T-cell (primary cell): ENCODE measurements at regions not wholly inside any gene's neighbourhood (a gene's known extent, or its start where the extent isn't known, plus 50 kb on each side); places are given as distances from the start of the nearest gene placed in this dataset.

Source experiments
- ATAC-seq, 4 experiments: fragments of 200-7000 bp in 3 of 4; fragments of 150-1000 bp in 1 of 4; cut with Tn5 transposase; replicated peaks in 1 of 4; 1 replicate in 3 of 4; 2 replicates in 1 of 4; pipeline ENCODE4 v1.10.0; 2021; ENCODE audit warnings: moderate library complexity in 3 of 4, mild to moderate bottlenecking in 2 of 4, moderate number of reproducible peaks in 1 of 4
- CTCF ChIA-PET, 2 donors: fragments of 300-600 bp; sonication (Branson Sonifier 250); formaldehyde crosslinking; loops; one replicate each; lab custom pipeline; 2022; ENCODE audit warnings: antibody characterized with exemption in 2 of 2; lab: Charles Lee
- POLR2A ChIA-PET, 2 donors: fragments of 300-600 bp; sonication (Branson Sonifier 250); formaldehyde crosslinking; loops; one replicate each; lab custom pipeline; 2022; ENCODE audit warnings: antibody characterized with exemption in 2 of 2; lab: Charles Lee
- DNase-seq, 35 experiments: peaks; one replicate each; pipeline versions ENCODE4 v3.0.0 to v3.0.0-alpha.2; 2013 to 2023
- H3K27ac ChIP-seq: one replicate; pipeline ENCODE4 v1.5.1; 2013; ENCODE audit warnings: low read length
- H3K27me3 ChIP-seq, 2 experiments: replicated peaks in 1 of 2; 1 replicate in 1 of 2; 2 replicates in 1 of 2; pipeline versions ENCODE4 v1.6.1 to v1.7.0; 2013; ENCODE audit warnings: low read length in 1 of 2, mixed read lengths in 1 of 2; ENCODE audit not compliant: control insufficient read depth in 2 of 2, insufficient read depth in 2 of 2; ENCODE audit errors: extremely low read depth in 1 of 2
- H3K36me3 ChIP-seq, 2 donors: 1 replicate in 1 of 2; 2 replicates in 1 of 2; pipeline versions ENCODE4 v1.6.1 to v1.7.0; 2013; ENCODE audit warnings: low read length in 1 of 2; ENCODE audit not compliant: control insufficient read depth in 2 of 2, insufficient read depth in 1 of 2; ENCODE audit errors: extremely low read depth in 1 of 2
- H3K4me1 ChIP-seq, 2 experiments: 1 replicate in 1 of 2; 2 replicates in 1 of 2; pipeline versions ENCODE4 v1.6.1 to v1.7.0; 2013; ENCODE audit warnings: low read length in 2 of 2, mixed read lengths in 1 of 2; ENCODE audit not compliant: insufficient read depth in 2 of 2, control insufficient read depth in 1 of 2; ENCODE audit errors: extremely low read depth in 1 of 2
- H3K4me3 ChIP-seq, 2 donors: 1 replicate in 1 of 2; 2 replicates in 1 of 2; pipeline versions ENCODE4 v1.5.1 to v1.7.0; 2013; ENCODE audit warnings: mild to moderate bottlenecking in 2 of 2, low read length in 1 of 2, moderate library complexity in 1 of 2; ENCODE audit not compliant: control insufficient read depth in 1 of 2; ENCODE audit errors: extremely low read depth in 1 of 2
- H3K9me3 ChIP-seq: 2 replicates; pipeline ENCODE4 v1.7.0; 2013
- H3K27ac Mint-ChIP-seq, 2 donors: one replicate each; pipeline ENCODE4 v1.8.0; 2020 to 2021; ENCODE audit warnings: mild to moderate bottlenecking in 2 of 2, mixed read lengths in 2 of 2
- H3K27me3 Mint-ChIP-seq, 2 donors: one replicate each; pipeline ENCODE4 v1.8.0; 2021 to 2022; ENCODE audit warnings: mixed read lengths in 2 of 2
- H3K36me3 Mint-ChIP-seq: one replicate; pipeline ENCODE4 v1.8.0; 2021; ENCODE audit warnings: mixed read lengths
- H3K4me1 Mint-ChIP-seq, 3 donors: one replicate each; pipeline ENCODE4 v1.8.0; 2020 to 2022; ENCODE audit warnings: mixed read lengths in 3 of 3, mild to moderate bottlenecking in 1 of 3
- H3K4me3 Mint-ChIP-seq, 3 donors: one replicate each; pipeline ENCODE4 v1.8.0; 2020 to 2022; ENCODE audit warnings: mild to moderate bottlenecking in 3 of 3, mixed read lengths in 3 of 3, moderate library complexity in 3 of 3
- H3K9me3 Mint-ChIP-seq, 3 donors: one replicate each; pipeline ENCODE4 v1.8.0; 2020 to 2022; ENCODE audit warnings: mixed read lengths in 3 of 3
- WGBS: methylation state at CpG from one replicate; pipeline ENCODE4 v1.1.5; 2013; ENCODE audit warnings: missing lambda C conversion rate; ENCODE audit not compliant: insufficient coverage; 5-methylcytosine and 5-hydroxymethylcytosine counted together

GRCh38 chr6:135740580-135740979 is 110.9 kb upstream of the PDE7B start:
- no CpG with 5 or more reads among the region's 1 CpG for WGBS
- H3K4me3 ChIP-seq, result no peak overlapping the region
- Mint-ChIP-seq H3K27me3 (peaks cover 0 to 2% of the 10 kb centered on the region in 2 donors), H3K27ac (no peak overlapping the region), H3K4me3 (no peak overlapping the region), H3K9me3 (peaks cover 0 to 3% (median 0%) of the 10 kb centered on the region in 3 donors), H3K4me1 (no peaks in the 10 kb centered on the region), H3K36me3 (no peaks in the 10 kb centered on the region)
- ChIA-PET POLR2A (interaction anchor here (0.5 to 0.6 kb wide), 4 partner anchors 23 to 1325 kb away, joined by 4 to 6 read pairs (median 5); no protein-coding TSS in a partner anchor), CTCF (interaction anchor here (0.6 to 1.3 kb wide), 4 partner anchors 169 to 1545 kb away, joined by 3 to 5 read pairs (median 4); no protein-coding TSS in a partner anchor)
- no peaks in the 10 kb centered on the region for H3K27me3 ChIP-seq
- ATAC-seq (no peak), DNase-seq (no peak)
- H3K4me1 ChIP-seq, result no peaks in the 10 kb centered on the region
- no peaks in the 10 kb centered on the region for H3K9me3 ChIP-seq
- no peak overlapping the region for H3K27ac ChIP-seq
- no peaks in the 10 kb centered on the region for H3K36me3 ChIP-seq

DNA sequence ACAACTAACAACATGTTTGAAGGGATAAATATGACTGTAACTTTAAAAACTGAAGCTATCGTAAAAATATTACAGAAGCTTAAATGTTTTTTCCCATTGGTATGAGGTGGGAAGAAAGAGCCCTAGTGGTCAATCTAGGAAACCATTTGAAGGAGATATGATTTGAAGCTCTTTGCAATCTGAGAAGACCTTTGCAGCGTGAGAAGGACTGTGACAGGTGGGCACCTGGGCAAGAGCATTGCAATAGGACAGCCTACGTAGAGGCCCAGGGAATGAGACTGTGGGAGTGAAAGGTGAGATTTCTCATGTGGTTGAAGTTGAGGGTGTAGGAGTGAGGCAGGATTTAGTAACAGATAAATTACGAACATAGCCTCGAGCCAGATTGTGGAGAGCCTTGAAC is 108.0 kb upstream of the PDE7B start:
- no peak for ATAC-seq
- no peaks in the 10 kb centered on the region for H3K9me3 ChIP-seq
- Mint-ChIP-seq H3K27me3 (peaks cover 0 to 2% of the 10 kb centered on the region in 2 donors), H3K27ac (no peak overlapping the region), H3K36me3 (no peaks in the 10 kb centered on the region), H3K9me3 (no peaks in the 10 kb centered on the region), H3K4me3 (no peak overlapping the region), H3K4me1 (no peaks in the 10 kb centered on the region)
- no peak overlapping the region for H3K4me3 ChIP-seq
- WGBS, result 55% methylated on average over 2 of the region's 5 CpGs
- H3K27me3 ChIP-seq, result no peaks in the 10 kb centered on the region
- ChIA-PET CTCF (interaction anchor here in 1 of 2 donors (0.6 to 1.0 kb wide), 2 partner anchors 25 to 123 kb away, joined by 3 read pairs; no protein-coding TSS in a partner anchor), POLR2A (no interaction called here)
- no peaks in the 10 kb centered on the region for H3K4me1 ChIP-seq
- DNase-seq, result no peak
- no peaks in the 10 kb centered on the region for H3K36me3 ChIP-seq
- no peak overlapping the region for H3K27ac ChIP-seq

GRCh38 chr6:135748189-135748588 is 103.3 kb upstream of the PDE7B start:
- H3K27me3 ChIP-seq, result no peaks in the 10 kb centered on the region
- POLR2A ChIA-PET, result no interaction called here
- no peaks in the 10 kb centered on the region for H3K4me1 Mint-ChIP-seq
- H3K9me3 ChIP-seq, result no peaks in the 10 kb centered on the region
- no peak for DNase-seq
- H3K27ac Mint-ChIP-seq, result no peak overlapping the region
- WGBS, result no CpG with 5 or more reads among the region's 3 CpGs
- H3K27me3 Mint-ChIP-seq, result peaks cover 0 to 2% of the 10 kb centered on the region in 2 donors
- H3K36me3 Mint-ChIP-seq, result no peaks in the 10 kb centered on the region
- H3K4me3 Mint-ChIP-seq, result no peak overlapping the region
- no peaks in the 10 kb centered on the region for H3K4me1 ChIP-seq
- H3K36me3 ChIP-seq, result no peaks in the 10 kb centered on the region
- ATAC-seq, result no peak
- no peak overlapping the region for H3K4me3 ChIP-seq
- no peak overlapping the region for H3K27ac ChIP-seq
- CTCF ChIA-PET, result no interaction called here
- no peaks in the 10 kb centered on the region for H3K9me3 Mint-ChIP-seq

DNA sequence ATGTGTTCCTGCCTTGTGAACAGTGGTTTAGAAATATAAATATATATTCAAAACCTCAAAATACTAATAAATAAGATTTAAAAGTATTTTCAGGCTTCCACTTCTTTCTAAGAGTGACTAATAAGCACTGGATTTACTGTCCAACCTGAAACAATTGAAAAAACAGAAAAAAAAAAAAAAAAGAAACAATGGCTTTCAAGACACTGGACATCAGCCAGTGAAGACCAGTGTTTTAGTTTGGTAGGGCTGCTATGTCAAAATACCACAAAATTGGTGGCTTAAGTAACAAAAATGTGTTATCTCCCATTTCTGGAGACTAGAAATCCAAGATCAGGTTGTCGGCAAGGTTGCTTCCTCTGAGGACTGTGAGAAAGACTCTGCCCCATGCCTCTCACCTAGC is 101.4 kb upstream of the PDE7B start:
- ATAC-seq (no peak), DNase-seq (no peak)
- no peak overlapping the region for H3K4me3 Mint-ChIP-seq

DNA sequence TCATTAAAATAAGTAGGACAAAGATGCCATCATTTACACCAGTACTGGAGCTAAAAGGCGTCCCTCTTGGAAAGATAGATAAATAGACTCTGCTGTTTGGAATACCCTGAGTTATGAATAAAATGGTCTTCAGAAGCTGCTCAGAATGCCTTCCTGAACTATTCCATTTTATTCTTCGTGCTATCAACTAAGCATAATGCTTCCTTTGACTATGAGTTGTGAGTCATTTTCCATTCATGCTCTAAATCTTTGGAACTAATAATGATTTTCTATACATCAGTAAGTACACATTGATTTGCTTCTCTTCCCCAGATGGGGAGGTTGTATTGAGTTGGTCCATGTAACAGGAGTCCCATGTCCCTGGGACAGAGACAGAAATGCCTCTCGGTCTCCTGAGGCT is 98.3 kb upstream of the PDE7B start:
- ChIA-PET POLR2A (interaction anchor here in 1 of 2 donors (0.6 kb wide), 1 partner anchor 382 kb away, joined by 3 read pairs; no protein-coding TSS in a partner anchor), CTCF (interaction anchor here in 1 of 2 donors (1.4 kb wide), 1 partner anchor 157 kb away, joined by 3 read pairs; no protein-coding TSS in a partner anchor)
- no peak overlapping the region for H3K4me3 ChIP-seq
- no peaks in the 10 kb centered on the region for H3K9me3 Mint-ChIP-seq
- no peaks in the 10 kb centered on the region for H3K27me3 ChIP-seq
- WGBS, result 60% methylated on average over 1 of the region's 3 CpGs
- H3K27ac ChIP-seq, result no peak overlapping the region
- H3K4me3 Mint-ChIP-seq, result no peak overlapping the region
- H3K4me1 ChIP-seq, result no peaks in the 10 kb centered on the region
- no peaks in the 10 kb centered on the region for H3K36me3 ChIP-seq
- no peak for DNase-seq
- no peaks in the 10 kb centered on the region for H3K36me3 Mint-ChIP-seq
- H3K4me1 Mint-ChIP-seq, result no peaks in the 10 kb centered on the region
- no peaks in the 10 kb centered on the region for H3K27me3 Mint-ChIP-seq
- H3K9me3 ChIP-seq, result no peaks in the 10 kb centered on the region
- no peak for ATAC-seq
- H3K27ac Mint-ChIP-seq, result no peak overlapping the region

More for the DNA sequence above, 101.4 kb upstream of the PDE7B start:
- no peaks in the 10 kb centered on the region for H3K36me3 ChIP-seq
- CTCF ChIA-PET, result no interaction called here
- Mint-ChIP-seq H3K9me3 (no peaks in the 10 kb centered on the region), H3K27ac (no peak overlapping the region), H3K4me1 (no peaks in the 10 kb centered on the region), H3K36me3 (no peaks in the 10 kb centered on the region), H3K27me3 (peaks cover 0 to 2% of the 10 kb centered on the region in 2 donors)
- POLR2A ChIA-PET, result no interaction called here
- no peak overlapping the region for H3K27ac ChIP-seq
- H3K9me3 ChIP-seq, result no peaks in the 10 kb centered on the region
- H3K4me3 ChIP-seq, result no peak overlapping the region
- no peaks in the 10 kb centered on the region for H3K27me3 ChIP-seq
- 100% methylated on average over 1 of the region's 1 CpG for WGBS
- H3K4me1 ChIP-seq, result no peaks in the 10 kb centered on the region

GRCh38 chr6:135759831-135760230 is 91.7 kb upstream of the PDE7B start:
- H3K4me3 Mint-ChIP-seq, result no peak overlapping the region
- ChIA-PET POLR2A (no interaction called here), CTCF (no interaction called here)
- no peak for ATAC-seq
- Histone ChIP-seq H3K4me1 (no peaks in the 10 kb centered on the region), H3K9me3 (no peaks in the 10 kb centered on the region), H3K27me3 (no peaks in the 10 kb centered on the region), H3K36me3 (no peaks in the 10 kb centered on the region), H3K4me3 (no peak overlapping the region), H3K27ac (no peak overlapping the region)
- H3K9me3 Mint-ChIP-seq, result peaks cover 0 to 10% (median 0%) of the 10 kb centered on the region in 3 donors
- no peak for DNase-seq
- no CpG with 5 or more reads among the region's 5 CpGs for WGBS
- no peaks in the 10 kb centered on the region for H3K27me3 Mint-ChIP-seq
- no peak overlapping the region for H3K27ac Mint-ChIP-seq
- H3K36me3 Mint-ChIP-seq, result no peaks in the 10 kb centered on the region
- H3K4me1 Mint-ChIP-seq, result no peaks in the 10 kb centered on the region
